A204.1 (cell line): ENCODE measurements at regions not wholly inside any gene's neighbourhood (a gene's known extent, or its start where the extent isn't known, plus 50 kb on each side); places are given as distances from the start of the nearest gene placed in this dataset.

ENCODE experiments used
- FAIRE-seq: peaks from 2 replicates; lab custom pipeline; 2012; peaks lifted over from hg19 to GRCh38; lab: Jason Lieb, UNC

GRCh38 chr4:12852338-12853307 lies 631.5 kb downstream of the RAB28 start:
- FAIRE-seq, result peak; percentile 85

- FAIRE-seq, result no peak
Observed at GRCh38 chr4:12846368-12846767, 637.8 kb downstream of the RAB28 start.

- no peak for FAIRE-seq
Observed at GRCh38 chr4:12844141-12844540, 640.0 kb downstream of the RAB28 start.

- FAIRE-seq, result no peak
Observed at GRCh38 chr4:12827966-12828365, 656.2 kb downstream of the RAB28 start.

GRCh38 chr4:12791536-12791935 lies 692.6 kb downstream of the RAB28 start:
- no peak for FAIRE-seq

GRCh38 chr4:12787261-12787660 lies 696.9 kb downstream of the RAB28 start:
- no peak for FAIRE-seq

- no peak for FAIRE-seq
Observed at GRCh38 chr4:12778706-12779105, 705.4 kb downstream of the RAB28 start.

- no peak for FAIRE-seq
Observed at GRCh38 chr4:12778191-12778590, 705.9 kb downstream of the RAB28 start.

GRCh38 chr4:12770351-12770750 lies 713.8 kb downstream of the RAB28 start:
- no peak for FAIRE-seq

- no peak for FAIRE-seq
Observed at GRCh38 chr4:12761694-12762093, 722.4 kb downstream of the RAB28 start.

GRCh38 chr4:12747154-12747553 lies 737.0 kb downstream of the RAB28 start:
- no peak for FAIRE-seq

GRCh38 chr4:12746221-12746620 lies 737.9 kb downstream of the RAB28 start:
- no peak for FAIRE-seq

- FAIRE-seq, result no peak
Observed at GRCh38 chr4:12734586-12734985, 749.6 kb downstream of the RAB28 start.

GRCh38 chr4:12729384-12729783 lies 754.8 kb downstream of the RAB28 start:
- FAIRE-seq, result peak; percentile 96

- FAIRE-seq, result peak; percentile 76
Observed at GRCh38 chr4:12724510-12724909, 759.6 kb downstream of the RAB28 start.

GRCh38 chr4:12723849-12724447 lies 760.2 kb downstream of the RAB28 start:
- no peak for FAIRE-seq

- no peak for FAIRE-seq
Observed at GRCh38 chr4:12716896-12717295, 767.2 kb downstream of the RAB28 start.

GRCh38 chr4:12712648-12713339 lies 771.3 kb downstream of the RAB28 start:
- FAIRE-seq, result no peak

- no peak for FAIRE-seq
Observed at GRCh38 chr4:12707381-12708175, 776.6 kb downstream of the RAB28 start.

- no peak for FAIRE-seq
Observed at GRCh38 chr4:12703036-12703435, 781.1 kb downstream of the RAB28 start.

- FAIRE-seq, result no peak
Observed at GRCh38 chr4:12701384-12701783, 782.8 kb downstream of the RAB28 start.

GRCh38 chr4:12697970-12698369 lies 786.2 kb downstream of the RAB28 start:
- no peak for FAIRE-seq
